ENCODE measurements at regions not wholly inside any gene's neighbourhood (a gene's known extent, or its start where the extent isn't known, plus 50 kb on each side); places are given as distances from the start of the nearest gene placed in this dataset.

DNA sequence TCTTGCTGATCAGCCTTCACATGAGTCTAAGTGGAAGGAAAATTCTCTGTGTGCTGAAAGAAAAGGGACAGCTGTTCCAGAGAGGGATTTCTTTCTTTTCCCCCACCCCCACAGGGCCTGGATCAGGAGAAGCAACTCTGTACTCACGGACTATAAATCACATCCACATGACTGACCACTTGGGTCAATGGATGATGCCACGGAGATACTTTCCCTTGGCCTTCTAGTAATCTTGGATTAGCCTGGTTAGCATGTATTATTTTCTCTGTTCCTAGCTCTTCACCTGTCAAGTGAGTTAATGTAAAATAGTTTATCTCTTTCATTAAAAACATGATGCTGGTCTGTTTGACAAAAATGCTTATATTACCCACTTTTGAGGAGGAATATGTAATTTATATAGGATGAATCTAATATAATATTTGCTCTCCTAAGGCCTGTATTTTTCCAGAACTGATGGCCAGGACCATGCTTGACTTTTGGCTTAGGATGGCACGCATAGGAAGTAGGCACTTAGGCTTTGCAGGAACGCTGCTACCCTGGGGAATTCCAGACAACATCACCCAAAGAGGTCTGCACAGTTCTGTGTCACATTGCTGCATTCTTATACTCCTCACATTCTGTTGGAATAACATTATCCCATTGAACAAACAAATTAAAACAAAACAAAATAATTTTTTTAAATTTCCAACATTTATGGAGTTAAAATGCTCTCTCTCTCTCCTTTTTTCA is 892.1 kb downstream of the TLE1 start:
- TF ChIP-seq SP1 (CRISPR knock-in tag; IDR thresholded peaks at IDR 0.05) (no peak), RFX5 (IDR thresholded peaks at IDR 0.05; ENCODE audit: low read depth, low read length) (no peak), ZNF324 (CRISPR knock-in tag; IDR thresholded peaks at IDR 0.05) (no peak), RAD21 (CRISPR knock-in tag; conservative IDR thresholded peaks at IDR 0.05 in 1 of 2, IDR thresholded peaks at IDR 0.05 in 1 of 2) (no peak), POLR2A (conservative IDR thresholded peaks at IDR 0.05) (no peak), RCOR1 (IDR thresholded peaks at IDR 0.05; ENCODE audit: borderline replicate concordance in 1 of 2, low read depth in 2 of 2, low read length in 2 of 2) (no peak), ZNF274 (IDR thresholded peaks at IDR 0.05; ENCODE audit: borderline replicate concordance, low read depth, low read length) (no peak), LEF1 (IDR thresholded peaks at IDR 0.05) (no peak)
- TF ChIP-seq, protein P1, sequence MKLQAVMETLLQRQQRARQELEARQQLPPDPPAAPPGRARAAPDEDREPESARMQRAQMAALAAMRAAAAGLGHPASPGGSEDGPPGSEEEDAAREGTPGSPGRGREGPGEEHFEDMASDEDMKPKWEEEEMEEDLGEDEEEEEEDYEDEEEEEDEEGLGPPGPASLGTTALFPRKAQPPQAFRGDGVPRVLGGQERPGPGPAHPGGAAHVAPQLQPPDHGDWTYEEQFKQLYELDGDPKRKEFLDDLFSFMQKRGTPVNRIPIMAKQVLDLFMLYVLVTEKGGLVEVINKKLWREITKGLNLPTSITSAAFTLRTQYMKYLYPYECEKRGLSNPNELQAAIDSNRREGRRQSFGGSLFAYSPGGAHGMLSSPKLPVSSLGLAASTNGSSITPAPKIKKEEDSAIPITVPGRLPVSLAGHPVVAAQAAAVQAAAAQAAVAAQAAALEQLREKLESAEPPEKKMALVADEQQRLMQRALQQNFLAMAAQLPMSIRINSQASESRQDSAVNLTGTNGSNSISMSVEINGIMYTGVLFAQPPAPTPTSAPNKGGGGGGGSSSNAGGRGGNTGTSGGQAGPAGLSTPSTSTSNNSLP (IDR thresholded peaks at IDR 0.05; ENCODE audit: borderline replicate concordance, low read depth, low read length): no peak
